ENCODE measurements at regions not wholly inside any gene's neighbourhood (a gene's known extent, or its start where the extent isn't known, plus 50 kb on each side); places are given as distances from the start of the nearest gene placed in this dataset.

DNA sequence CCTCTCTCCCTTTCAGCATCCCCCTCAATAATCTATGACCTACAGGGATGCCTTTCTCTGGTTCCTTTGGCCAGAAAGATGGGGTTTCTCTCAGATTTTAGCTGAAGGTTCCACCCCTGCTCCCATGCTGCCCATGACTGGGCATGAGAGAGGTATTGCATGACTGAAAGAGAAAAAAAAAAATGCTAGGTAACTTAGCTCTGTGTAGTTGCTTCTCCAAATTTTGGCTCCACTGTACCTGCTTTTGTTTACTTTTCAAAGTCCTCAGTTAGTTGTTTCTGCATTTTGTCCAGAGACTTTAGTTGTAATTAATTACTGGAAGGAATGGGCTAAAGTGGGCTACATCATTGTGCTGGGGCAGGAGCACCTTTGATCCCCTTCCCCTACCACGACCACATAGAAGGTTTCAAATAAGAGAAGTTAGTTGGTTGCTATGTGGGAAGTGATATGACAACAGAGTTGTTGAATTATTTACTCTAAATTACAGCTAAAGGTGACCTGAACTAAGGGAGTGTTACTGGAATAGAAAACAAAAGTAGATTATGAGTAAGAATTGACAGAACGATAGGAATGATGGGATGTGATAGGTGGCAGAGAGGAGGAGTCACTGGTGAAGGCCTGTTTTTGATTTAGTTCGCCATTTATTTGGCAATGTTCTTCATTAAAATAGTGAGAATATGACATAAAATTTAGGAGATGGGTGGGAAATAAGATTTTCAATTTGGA, 605.4 kb upstream of the NR2F2 start:
- no peaks in the 10 kb centered on the region for H3K36me3 ChIP-seq (ENCODE audit: control insufficient read depth in 1 of 2, insufficient read depth in 2 of 2, low read length in 2 of 2)
- no peak overlapping the region for H3K27ac ChIP-seq (ENCODE audit: low read length)
- H3K4me3 ChIP-seq (ENCODE audit: low read depth in 1 of 2, low read length in 2 of 2), result no peak overlapping the region
- no peaks in the 10 kb centered on the region for H3K4me1 ChIP-seq (ENCODE audit: control insufficient read depth in 1 of 2, insufficient read depth in 2 of 2, low read length in 2 of 2)
- no peaks in the 10 kb centered on the region for H3K9me3 ChIP-seq (ENCODE audit: control insufficient read depth in 1 of 2, low read length in 2 of 2)
- H3K27me3 ChIP-seq (ENCODE audit: low read depth, low read length), result no peaks in the 10 kb centered on the region

DNA sequence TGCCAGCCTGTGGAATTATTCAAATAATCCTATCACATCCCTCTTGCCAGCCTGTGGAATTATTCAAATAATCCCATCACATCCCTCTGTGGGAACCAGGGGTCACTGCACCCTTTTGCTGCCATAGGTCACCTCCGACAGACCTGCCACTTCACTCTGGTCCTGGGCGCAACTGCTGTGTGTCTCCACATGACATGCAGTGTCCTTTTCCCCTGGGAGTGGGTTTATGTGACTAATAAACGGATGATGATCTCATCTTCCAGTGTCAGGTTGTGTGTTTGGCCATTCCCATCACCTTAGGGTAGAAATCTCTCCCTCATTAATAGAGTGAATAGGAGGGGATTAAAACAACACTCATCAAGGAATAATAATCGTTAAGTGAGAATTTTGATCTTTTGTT, 603.6 kb upstream of the NR2F2 start:
- Histone ChIP-seq H3K27me3 (ENCODE audit: low read depth, low read length) (no peaks in the 10 kb centered on the region), H3K9me3 (ENCODE audit: control insufficient read depth in 1 of 2, low read length in 2 of 2) (no peaks in the 10 kb centered on the region), H3K36me3 (ENCODE audit: control insufficient read depth in 1 of 2, insufficient read depth in 2 of 2, low read length in 2 of 2) (no peaks in the 10 kb centered on the region), H3K4me1 (ENCODE audit: control insufficient read depth in 1 of 2, insufficient read depth in 2 of 2, low read length in 2 of 2) (no peaks in the 10 kb centered on the region), H3K27ac (ENCODE audit: low read length) (no peak overlapping the region), H3K4me3 (ENCODE audit: low read depth in 1 of 2, low read length in 2 of 2) (no peak overlapping the region)

DNA sequence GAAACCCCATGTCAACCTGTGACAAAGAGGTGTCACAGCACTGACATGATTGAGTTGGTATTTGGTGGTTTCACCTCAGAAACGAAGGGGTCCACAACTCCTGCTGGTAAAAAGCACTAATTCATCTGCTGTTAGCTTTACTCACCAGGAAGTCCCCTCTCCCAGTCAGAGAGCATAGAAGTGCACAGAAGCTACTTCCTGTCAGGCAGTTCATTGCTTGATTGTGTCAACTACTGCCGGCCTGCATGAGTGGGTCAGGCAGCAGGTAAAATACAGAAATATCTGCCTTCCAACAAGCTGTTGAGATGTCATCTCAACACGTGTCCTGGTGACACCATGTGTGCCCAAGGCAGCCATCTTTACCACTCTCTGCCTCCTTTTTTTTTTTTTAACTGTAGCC, 596.6 kb upstream of the NR2F2 start:
- Histone ChIP-seq H3K4me3 (ENCODE audit: low read depth in 1 of 2, low read length in 2 of 2) (no peak overlapping the region), H3K27ac (ENCODE audit: low read length) (no peak overlapping the region), H3K4me1 (ENCODE audit: control insufficient read depth in 1 of 2, insufficient read depth in 2 of 2, low read length in 2 of 2) (no peaks in the 10 kb centered on the region)

DNA sequence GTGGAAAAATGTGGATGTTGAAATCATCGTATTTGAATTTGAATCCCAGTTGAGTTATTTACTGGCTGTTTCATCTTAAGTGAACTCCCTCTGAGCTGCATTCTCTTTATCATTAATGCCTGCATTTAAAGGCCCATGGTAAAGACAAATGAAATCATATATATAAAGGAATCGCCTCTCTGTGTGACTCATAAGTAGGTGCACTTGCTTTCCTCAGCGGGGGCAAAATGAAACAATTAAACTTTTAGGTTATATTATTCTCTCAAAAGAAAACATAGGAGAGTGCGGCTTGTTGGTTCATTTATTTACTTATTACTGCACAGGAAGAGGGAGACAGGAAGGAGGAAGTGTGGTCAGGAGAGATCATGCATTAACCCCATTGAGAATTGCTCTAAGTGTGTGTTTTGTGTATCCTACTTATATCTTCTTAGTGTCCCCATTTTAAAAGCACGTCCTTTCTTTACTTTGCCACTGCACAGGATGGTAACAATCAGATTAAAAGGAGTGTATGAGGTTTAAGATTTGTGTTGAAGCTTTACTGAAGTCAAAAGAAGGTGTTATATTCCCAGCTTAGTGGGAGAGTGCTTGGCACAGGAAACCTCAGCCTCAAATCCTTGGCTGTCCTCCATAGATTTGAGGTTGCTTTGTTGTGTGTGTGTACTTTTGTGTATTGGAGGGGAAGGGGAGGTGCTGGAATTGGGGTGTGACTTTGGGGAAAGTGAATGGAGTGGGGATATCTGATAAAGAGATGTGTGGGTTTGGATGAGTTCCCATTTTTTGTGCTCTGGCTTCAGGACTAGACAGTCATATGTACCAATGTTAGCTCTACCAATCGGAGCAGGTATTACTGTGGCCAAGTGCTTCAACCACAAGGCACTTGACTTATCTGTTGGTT, 595.8 kb upstream of the NR2F2 start:
- Histone ChIP-seq H3K27me3 (ENCODE audit: low read depth, low read length) (no peaks in the 10 kb centered on the region), H3K4me1 (ENCODE audit: control insufficient read depth in 1 of 2, insufficient read depth in 2 of 2, low read length in 2 of 2) (no peaks in the 10 kb centered on the region), H3K27ac (ENCODE audit: low read length) (no peak overlapping the region), H3K36me3 (ENCODE audit: control insufficient read depth in 1 of 2, insufficient read depth in 2 of 2, low read length in 2 of 2) (no peaks in the 10 kb centered on the region), H3K9me3 (ENCODE audit: control insufficient read depth in 1 of 2, low read length in 2 of 2) (no peaks in the 10 kb centered on the region), H3K4me3 (ENCODE audit: low read depth in 1 of 2, low read length in 2 of 2) (no peak overlapping the region)

More for the DNA sequence above, 596.6 kb upstream of the NR2F2 start:
- Histone ChIP-seq H3K36me3 (ENCODE audit: control insufficient read depth in 1 of 2, insufficient read depth in 2 of 2, low read length in 2 of 2) (no peaks in the 10 kb centered on the region), H3K27me3 (ENCODE audit: low read depth, low read length) (no peaks in the 10 kb centered on the region), H3K9me3 (ENCODE audit: control insufficient read depth in 1 of 2, low read length in 2 of 2) (no peaks in the 10 kb centered on the region)

DNA sequence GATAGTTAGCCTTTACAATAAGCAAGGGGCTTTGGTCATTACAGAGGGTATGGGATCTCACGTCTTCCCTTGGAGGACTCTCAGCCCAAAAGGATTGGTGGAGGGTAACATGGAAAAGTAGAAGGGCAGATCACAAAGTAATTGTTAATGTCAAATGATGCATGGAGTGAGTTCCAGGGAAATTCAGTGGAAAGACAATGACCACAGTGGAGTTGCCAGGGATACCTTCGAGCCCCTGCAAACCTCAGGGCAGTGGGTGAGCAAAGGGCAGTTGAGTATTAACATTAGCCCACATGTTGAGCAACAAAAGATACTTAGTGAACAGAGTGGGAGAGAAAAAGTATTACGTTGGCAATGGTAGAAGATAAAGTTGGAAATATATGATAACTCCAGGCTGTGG, 593.4 kb upstream of the NR2F2 start:
- no peak overlapping the region for H3K27ac ChIP-seq (ENCODE audit: low read length)
- no peak overlapping the region for H3K4me3 ChIP-seq (ENCODE audit: low read depth in 1 of 2, low read length in 2 of 2)
- no peaks in the 10 kb centered on the region for H3K4me1 ChIP-seq (ENCODE audit: control insufficient read depth in 1 of 2, insufficient read depth in 2 of 2, low read length in 2 of 2)
- no peaks in the 10 kb centered on the region for H3K27me3 ChIP-seq (ENCODE audit: low read depth, low read length)
- no peaks in the 10 kb centered on the region for H3K36me3 ChIP-seq (ENCODE audit: control insufficient read depth in 1 of 2, insufficient read depth in 2 of 2, low read length in 2 of 2)
- H3K9me3 ChIP-seq (ENCODE audit: control insufficient read depth in 1 of 2, low read length in 2 of 2), result no peaks in the 10 kb centered on the region

DNA sequence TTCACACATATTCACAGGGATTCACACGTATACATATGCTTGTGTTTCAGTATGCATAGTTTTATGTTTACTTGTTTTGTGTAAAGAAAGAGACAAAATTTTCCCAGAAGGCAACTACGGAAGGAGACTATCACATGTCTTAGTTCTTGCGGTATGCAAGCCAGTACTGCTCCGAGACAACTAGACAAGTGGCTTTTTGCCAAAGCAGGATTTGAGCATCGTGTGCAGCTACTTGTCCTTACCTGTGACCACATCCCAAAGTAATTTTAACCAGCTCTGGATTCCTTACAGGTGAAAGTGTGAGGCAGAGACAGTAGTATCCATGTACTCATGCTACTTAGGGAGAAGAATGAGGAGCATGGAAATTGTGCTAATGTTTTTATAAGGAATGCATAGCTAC, 591.4 kb upstream of the NR2F2 start:
- Histone ChIP-seq H3K4me3 (ENCODE audit: low read depth in 1 of 2, low read length in 2 of 2) (no peak overlapping the region), H3K36me3 (ENCODE audit: control insufficient read depth in 1 of 2, insufficient read depth in 2 of 2, low read length in 2 of 2) (no peaks in the 10 kb centered on the region), H3K9me3 (ENCODE audit: control insufficient read depth in 1 of 2, low read length in 2 of 2) (no peaks in the 10 kb centered on the region), H3K27ac (ENCODE audit: low read length) (no peak overlapping the region), H3K4me1 (ENCODE audit: control insufficient read depth in 1 of 2, insufficient read depth in 2 of 2, low read length in 2 of 2) (no peaks in the 10 kb centered on the region), H3K27me3 (ENCODE audit: low read depth, low read length) (no peaks in the 10 kb centered on the region)

DNA sequence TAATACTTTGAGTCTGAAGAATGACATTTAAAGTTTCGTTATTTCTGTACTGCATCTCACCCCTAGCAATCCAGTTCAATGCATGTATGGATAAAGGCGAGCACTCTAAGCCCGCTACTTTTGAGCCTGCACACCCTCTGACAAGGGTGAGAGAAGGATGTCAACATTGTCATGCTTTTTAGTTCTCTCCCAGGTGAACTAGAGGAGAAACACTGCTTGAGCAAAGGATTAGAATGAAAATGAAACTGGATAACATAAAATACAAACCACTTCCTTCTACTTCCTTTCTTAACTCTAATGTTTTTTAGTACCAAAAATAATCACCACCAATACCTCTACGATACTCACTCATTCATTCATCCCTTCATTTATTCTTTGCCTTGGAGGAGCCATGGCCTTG, 588.7 kb upstream of the NR2F2 start:
- H3K4me3 ChIP-seq (ENCODE audit: low read depth in 1 of 2, low read length in 2 of 2), result no peak overlapping the region
- no peaks in the 10 kb centered on the region for H3K36me3 ChIP-seq (ENCODE audit: control insufficient read depth in 1 of 2, insufficient read depth in 2 of 2, low read length in 2 of 2)
- H3K27me3 ChIP-seq (ENCODE audit: low read depth, low read length), result no peaks in the 10 kb centered on the region

DNA sequence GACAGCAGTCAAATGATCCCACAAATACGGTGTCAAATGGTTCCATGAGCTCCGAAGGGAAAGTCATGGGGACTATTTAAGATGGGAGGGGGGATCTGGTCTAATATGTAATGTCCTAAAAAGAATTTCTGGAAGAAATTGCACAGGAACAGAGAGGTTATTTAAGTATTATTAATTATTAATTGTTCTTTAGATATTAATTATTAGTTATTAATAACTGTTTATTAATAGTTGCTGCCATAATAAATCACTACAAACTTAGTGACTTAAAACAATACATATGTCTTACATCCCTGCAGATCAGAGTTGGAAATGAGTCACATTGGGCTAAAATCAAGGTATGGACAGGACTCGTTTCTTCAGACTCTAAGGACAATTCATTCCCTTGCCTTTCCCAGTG, 588.2 kb upstream of the NR2F2 start:
- no peaks in the 10 kb centered on the region for H3K27me3 ChIP-seq (ENCODE audit: low read depth, low read length)
- H3K4me3 ChIP-seq (ENCODE audit: low read depth in 1 of 2, low read length in 2 of 2), result no peak overlapping the region
- no peaks in the 10 kb centered on the region for H3K4me1 ChIP-seq (ENCODE audit: control insufficient read depth in 1 of 2, insufficient read depth in 2 of 2, low read length in 2 of 2)
- H3K9me3 ChIP-seq (ENCODE audit: control insufficient read depth in 1 of 2, low read length in 2 of 2), result no peaks in the 10 kb centered on the region
- no peaks in the 10 kb centered on the region for H3K36me3 ChIP-seq (ENCODE audit: control insufficient read depth in 1 of 2, insufficient read depth in 2 of 2, low read length in 2 of 2)
- no peak overlapping the region for H3K27ac ChIP-seq (ENCODE audit: low read length)

More for the DNA sequence above, 588.7 kb upstream of the NR2F2 start:
- no peaks in the 10 kb centered on the region for H3K9me3 ChIP-seq (ENCODE audit: control insufficient read depth in 1 of 2, low read length in 2 of 2)
- no peaks in the 10 kb centered on the region for H3K4me1 ChIP-seq (ENCODE audit: control insufficient read depth in 1 of 2, insufficient read depth in 2 of 2, low read length in 2 of 2)
- no peak overlapping the region for H3K27ac ChIP-seq (ENCODE audit: low read length)

DNA sequence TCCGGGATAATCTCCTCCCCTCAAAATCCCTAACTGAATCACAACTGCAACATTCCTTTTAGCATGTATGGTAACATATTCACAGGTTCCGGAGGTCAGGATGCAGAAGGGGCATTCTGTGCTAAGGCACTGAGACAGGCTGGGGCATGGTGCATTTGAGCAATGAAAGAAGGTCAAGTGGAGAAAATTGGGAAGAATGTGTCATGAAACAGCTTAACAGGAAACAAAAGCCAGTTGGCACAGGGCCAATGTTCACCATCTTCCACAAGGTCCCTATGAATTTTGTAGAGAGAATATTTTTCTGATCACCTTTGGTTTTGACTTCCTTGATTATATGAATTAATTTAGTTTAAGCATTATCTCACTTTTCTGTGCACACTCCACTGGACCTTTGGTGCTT, 587.7 kb upstream of the NR2F2 start:
- Histone ChIP-seq H3K36me3 (ENCODE audit: control insufficient read depth in 1 of 2, insufficient read depth in 2 of 2, low read length in 2 of 2) (no peaks in the 10 kb centered on the region), H3K27me3 (ENCODE audit: low read depth, low read length) (no peaks in the 10 kb centered on the region), H3K4me3 (ENCODE audit: low read depth in 1 of 2, low read length in 2 of 2) (no peak overlapping the region), H3K9me3 (ENCODE audit: control insufficient read depth in 1 of 2, low read length in 2 of 2) (no peaks in the 10 kb centered on the region), H3K4me1 (ENCODE audit: control insufficient read depth in 1 of 2, insufficient read depth in 2 of 2, low read length in 2 of 2) (no peaks in the 10 kb centered on the region), H3K27ac (ENCODE audit: low read length) (no peak overlapping the region)

DNA sequence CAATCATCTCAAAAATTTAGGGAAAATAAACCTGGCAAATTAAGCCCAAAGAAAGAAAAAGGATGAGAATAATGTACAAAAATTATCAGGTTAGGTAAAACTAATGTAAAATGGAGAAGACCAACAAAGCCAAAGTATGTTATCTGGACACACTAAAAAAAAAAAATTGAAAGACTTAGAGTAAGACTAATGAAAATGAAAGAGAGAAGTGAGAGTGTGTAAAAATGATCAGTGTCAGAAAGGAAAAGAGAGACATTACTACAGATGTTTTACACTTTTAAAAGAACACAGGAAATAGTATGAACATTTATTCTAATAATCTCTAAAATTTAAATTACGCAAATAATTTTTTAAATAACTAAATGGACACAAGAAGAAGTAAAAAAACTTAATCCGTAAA, 573.3 kb upstream of the NR2F2 start:
- no peaks in the 10 kb centered on the region for H3K36me3 ChIP-seq (ENCODE audit: control insufficient read depth in 1 of 2, insufficient read depth in 2 of 2, low read length in 2 of 2)
- H3K9me3 ChIP-seq (ENCODE audit: control insufficient read depth in 1 of 2, low read length in 2 of 2), result no peaks in the 10 kb centered on the region
- H3K4me1 ChIP-seq (ENCODE audit: control insufficient read depth in 1 of 2, insufficient read depth in 2 of 2, low read length in 2 of 2), result no peaks in the 10 kb centered on the region
- no peaks in the 10 kb centered on the region for H3K27me3 ChIP-seq (ENCODE audit: low read depth, low read length)
- no peak overlapping the region for H3K27ac ChIP-seq (ENCODE audit: low read length)
- H3K4me3 ChIP-seq (ENCODE audit: low read depth in 1 of 2, low read length in 2 of 2), result no peak overlapping the region

DNA sequence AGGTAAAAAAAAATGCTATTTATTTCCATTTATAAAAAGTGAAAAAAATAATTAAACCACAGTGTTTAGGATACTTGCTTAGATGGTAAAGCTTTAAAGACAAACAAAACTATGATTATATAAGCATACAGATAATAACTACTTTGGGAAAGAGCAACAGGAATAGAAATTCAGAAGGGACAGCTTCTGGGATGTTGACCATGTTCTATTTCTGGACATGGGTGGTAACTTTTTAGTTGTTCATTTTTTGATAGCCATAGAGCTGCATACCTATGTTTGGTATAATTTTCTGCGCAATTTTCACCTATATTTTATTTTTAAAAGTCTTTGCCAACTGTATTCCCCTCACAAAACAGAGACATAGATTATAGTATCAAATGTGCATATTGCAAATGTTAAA, 572.0 kb upstream of the NR2F2 start:
- no peaks in the 10 kb centered on the region for H3K36me3 ChIP-seq (ENCODE audit: control insufficient read depth in 1 of 2, insufficient read depth in 2 of 2, low read length in 2 of 2)
- no peaks in the 10 kb centered on the region for H3K4me1 ChIP-seq (ENCODE audit: control insufficient read depth in 1 of 2, insufficient read depth in 2 of 2, low read length in 2 of 2)
- H3K27ac ChIP-seq (ENCODE audit: low read length), result no peak overlapping the region
- no peak overlapping the region for H3K4me3 ChIP-seq (ENCODE audit: low read depth in 1 of 2, low read length in 2 of 2)
- no peaks in the 10 kb centered on the region for H3K9me3 ChIP-seq (ENCODE audit: control insufficient read depth in 1 of 2, low read length in 2 of 2)
- H3K27me3 ChIP-seq (ENCODE audit: low read depth, low read length), result no peaks in the 10 kb centered on the region
